ENCODE measurements at regions not wholly inside any gene's neighbourhood (a gene's known extent, or its start where the extent isn't known, plus 50 kb on each side); places are given as distances from the start of the nearest gene placed in this dataset.

DNA sequence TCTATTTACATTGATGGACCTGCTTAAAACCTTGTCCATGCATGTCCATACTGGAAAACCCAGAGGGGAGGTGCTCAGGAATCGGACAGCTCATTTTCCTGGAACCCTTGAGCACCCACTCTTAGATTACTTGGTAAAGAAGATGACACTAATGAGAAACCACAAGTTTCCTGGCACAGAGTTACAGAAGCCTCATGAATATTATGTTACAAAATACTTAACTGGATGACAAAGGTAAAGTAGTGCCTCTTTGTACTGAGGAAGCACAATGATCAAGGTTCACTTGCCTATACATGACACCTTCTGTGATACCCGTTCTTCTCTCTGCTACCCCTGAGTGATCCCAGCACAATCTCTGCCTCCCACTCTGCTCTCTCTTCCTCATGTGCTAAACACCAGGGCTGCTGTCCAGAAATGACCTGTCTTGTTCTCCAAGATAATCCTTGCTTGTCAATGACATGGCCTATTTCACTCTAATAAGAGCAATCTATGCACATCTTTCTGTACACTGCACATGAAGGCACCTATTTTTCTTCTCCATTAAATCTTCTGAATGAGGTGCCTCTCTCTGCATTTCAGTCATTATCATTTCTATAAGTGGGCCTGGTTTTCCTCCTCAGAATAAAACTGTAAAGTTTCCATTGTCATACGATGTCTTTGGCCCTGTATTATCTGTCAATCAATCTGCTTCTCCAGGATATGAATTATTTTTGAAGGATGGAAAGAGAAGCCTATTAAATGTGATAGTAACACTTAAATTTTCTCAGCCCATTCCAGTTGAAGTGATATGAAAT, 684.0 kb upstream of the ACO1 start:
- TF ChIP-seq NFIC (IDR thresholded peaks at IDR 0.05; ENCODE audit: low read depth, low read length) (no peak), BCL11A (IDR thresholded peaks at IDR 0.05; ENCODE audit: low read depth, low read length) (no peak), EP300 (IDR thresholded peaks at IDR 0.05; ENCODE audit: borderline replicate concordance in 1 of 2, control insufficient read depth in 1 of 2, low read depth in 2 of 2, low read length in 2 of 2) (no peak), SUPT20H (IDR thresholded peaks at IDR 0.05; ENCODE audit: borderline replicate concordance, control insufficient read depth, low read depth, low read length) (no peak), SREBF2 (IDR thresholded peaks at IDR 0.05; ENCODE audit: low read length) (no peak), POLR2AphosphoS5 (IDR thresholded peaks at IDR 0.05; ENCODE audit: low read length) (no peak), USF2 (IDR thresholded peaks at IDR 0.05; ENCODE audit: borderline replicate concordance, low read depth, low read length) (no peak), EZH2 (IDR thresholded peaks at IDR 0.05; ENCODE audit: borderline replicate concordance, control insufficient read depth, low read depth, low read length) (no peak), ATF7 (IDR thresholded peaks at IDR 0.05; ENCODE audit: low read depth) (no peak)
- TF ChIP-seq, protein P1, sequence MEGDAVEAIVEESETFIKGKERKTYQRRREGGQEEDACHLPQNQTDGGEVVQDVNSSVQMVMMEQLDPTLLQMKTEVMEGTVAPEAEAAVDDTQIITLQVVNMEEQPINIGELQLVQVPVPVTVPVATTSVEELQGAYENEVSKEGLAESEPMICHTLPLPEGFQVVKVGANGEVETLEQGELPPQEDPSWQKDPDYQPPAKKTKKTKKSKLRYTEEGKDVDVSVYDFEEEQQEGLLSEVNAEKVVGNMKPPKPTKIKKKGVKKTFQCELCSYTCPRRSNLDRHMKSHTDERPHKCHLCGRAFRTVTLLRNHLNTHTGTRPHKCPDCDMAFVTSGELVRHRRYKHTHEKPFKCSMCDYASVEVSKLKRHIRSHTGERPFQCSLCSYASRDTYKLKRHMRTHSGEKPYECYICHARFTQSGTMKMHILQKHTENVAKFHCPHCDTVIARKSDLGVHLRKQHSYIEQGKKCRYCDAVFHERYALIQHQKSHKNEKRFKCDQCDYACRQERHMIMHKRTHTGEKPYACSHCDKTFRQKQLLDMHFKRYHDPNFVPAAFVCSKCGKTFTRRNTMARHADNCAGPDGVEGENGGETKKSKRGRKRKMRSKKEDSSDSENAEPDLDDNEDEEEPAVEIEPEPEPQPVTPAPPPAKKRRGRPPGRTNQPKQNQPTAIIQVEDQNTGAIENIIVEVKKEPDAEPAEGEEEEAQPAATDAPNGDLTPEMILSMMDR (IDR thresholded peaks at IDR 0.05 in 2 of 3, conservative IDR thresholded peaks at IDR 0.05 in 1 of 3; ENCODE audit: control insufficient read depth in 2 of 3, extremely low read depth in 1 of 3, insufficient read depth in 1 of 3, low read depth in 3 of 3, low read length in 3 of 3) = no peak
- TF ChIP-seq, protein P2, sequence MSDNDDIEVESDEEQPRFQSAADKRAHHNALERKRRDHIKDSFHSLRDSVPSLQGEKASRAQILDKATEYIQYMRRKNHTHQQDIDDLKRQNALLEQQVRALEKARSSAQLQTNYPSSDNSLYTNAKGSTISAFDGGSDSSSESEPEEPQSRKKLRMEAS (IDR thresholded peaks at IDR 0.05; ENCODE audit: low read depth, low read length) = no peak
